ENCODE measurements at regions not wholly inside any gene's neighbourhood (a gene's known extent, or its start where the extent isn't known, plus 50 kb on each side); places are given as distances from the start of the nearest gene placed in this dataset.

DNA sequence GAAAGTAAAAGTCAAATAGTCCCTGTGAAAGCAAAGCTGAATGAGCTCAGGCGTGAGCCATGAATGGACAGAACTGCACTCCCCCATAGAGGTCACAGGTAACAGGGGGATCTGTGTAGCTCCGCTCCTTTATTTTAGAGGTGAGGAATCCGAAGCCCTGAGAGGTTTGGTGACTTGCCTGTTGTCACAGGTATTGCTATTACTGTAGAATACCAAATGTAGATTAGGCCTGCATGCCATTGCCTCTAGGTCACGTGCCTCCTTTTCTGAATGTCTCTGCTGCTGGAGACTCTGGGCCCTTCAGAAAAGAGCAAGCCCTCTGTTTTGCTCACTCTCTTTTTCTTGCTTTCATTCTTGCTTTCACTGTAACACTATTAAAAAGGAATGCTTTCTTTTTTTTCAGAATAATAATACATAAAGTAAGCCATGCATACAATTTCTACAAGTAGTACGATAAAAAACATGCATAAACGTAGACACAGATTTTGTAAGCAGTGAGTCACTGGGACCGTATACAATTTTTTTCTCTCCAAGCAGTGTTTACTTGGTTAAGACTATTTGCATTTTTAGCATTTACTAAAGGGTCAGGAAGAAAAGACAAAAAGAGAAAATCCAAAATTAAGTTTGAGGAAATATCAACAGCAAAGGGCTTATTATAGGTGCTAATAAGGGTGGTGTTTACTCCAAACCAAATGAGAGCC is 568.7 kb upstream of the ADAMTS16 start:
- H3K27ac ChIP-seq (ENCODE audit: low read depth, low read length, poor library complexity, severe bottlenecking): no peak overlapping the region
- TF ChIP-seq, protein P1, sequence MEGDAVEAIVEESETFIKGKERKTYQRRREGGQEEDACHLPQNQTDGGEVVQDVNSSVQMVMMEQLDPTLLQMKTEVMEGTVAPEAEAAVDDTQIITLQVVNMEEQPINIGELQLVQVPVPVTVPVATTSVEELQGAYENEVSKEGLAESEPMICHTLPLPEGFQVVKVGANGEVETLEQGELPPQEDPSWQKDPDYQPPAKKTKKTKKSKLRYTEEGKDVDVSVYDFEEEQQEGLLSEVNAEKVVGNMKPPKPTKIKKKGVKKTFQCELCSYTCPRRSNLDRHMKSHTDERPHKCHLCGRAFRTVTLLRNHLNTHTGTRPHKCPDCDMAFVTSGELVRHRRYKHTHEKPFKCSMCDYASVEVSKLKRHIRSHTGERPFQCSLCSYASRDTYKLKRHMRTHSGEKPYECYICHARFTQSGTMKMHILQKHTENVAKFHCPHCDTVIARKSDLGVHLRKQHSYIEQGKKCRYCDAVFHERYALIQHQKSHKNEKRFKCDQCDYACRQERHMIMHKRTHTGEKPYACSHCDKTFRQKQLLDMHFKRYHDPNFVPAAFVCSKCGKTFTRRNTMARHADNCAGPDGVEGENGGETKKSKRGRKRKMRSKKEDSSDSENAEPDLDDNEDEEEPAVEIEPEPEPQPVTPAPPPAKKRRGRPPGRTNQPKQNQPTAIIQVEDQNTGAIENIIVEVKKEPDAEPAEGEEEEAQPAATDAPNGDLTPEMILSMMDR (conservative IDR thresholded peaks at IDR 0.05; ENCODE audit: low read length): no peak
- no peak for TF ChIP-seq EZH2phosphoT487 (IDR thresholded peaks at IDR 0.05; ENCODE audit: borderline replicate concordance, low read depth, low read length)
- intact Hi-C loops (cut with micrococcal nuclease; ENCODE audit: unreplicated experiment): no loop called here
- POLR2A ChIA-PET: interaction anchor here (0.6 kb wide), 1 partner anchor 1321 kb away, joined by 3 read pairs; no protein-coding TSS in a partner anchor
- no peaks in the 10 kb centered on the region for H3K9me3 ChIP-seq (ENCODE audit: low read length)
- H4K20me1 ChIP-seq (ENCODE audit: insufficient read depth, low read length): no peaks in the 10 kb centered on the region
- no peak overlapping the region for H2AFZ ChIP-seq (ENCODE audit: low read length)
- no peak for DNase-seq (ENCODE audit: low spot score)
- no peak overlapping the region for H3K4me2 ChIP-seq (ENCODE audit: low read length)
- no peak overlapping the region for H3K4me3 ChIP-seq (ENCODE audit: low read depth, low read length, poor library complexity, severe bottlenecking)
- H3K36me3 ChIP-seq (ENCODE audit: insufficient read depth, low read length): no peaks in the 10 kb centered on the region
- no peaks in the 10 kb centered on the region for H3K9me2 ChIP-seq (ENCODE audit: insufficient read depth, low read length)
- CTCF ChIA-PET (ENCODE audit: unreplicated experiment): no interaction called here
- BruUV-seq (replicated peaks): no TSS peak
- no peaks in the 10 kb centered on the region for H3K79me2 ChIP-seq (ENCODE audit: insufficient read depth, low read depth, low read length)
- H3K4me1 ChIP-seq (ENCODE audit: insufficient read depth, low read length, poor library complexity, severe bottlenecking): no peaks in the 10 kb centered on the region

- no peak for TF ChIP-seq EZH2phosphoT487 (IDR thresholded peaks at IDR 0.05; ENCODE audit: borderline replicate concordance, low read depth, low read length)
- TF ChIP-seq, protein P1 (conservative IDR thresholded peaks at IDR 0.05; ENCODE audit: low read length): no peak
- no peak overlapping the region for H3K4me3 ChIP-seq (ENCODE audit: low read depth, low read length, poor library complexity, severe bottlenecking)
- CTCF ChIA-PET (ENCODE audit: unreplicated experiment): no interaction called here
- H2AFZ ChIP-seq (ENCODE audit: low read length): no peak overlapping the region
- H4K20me1 ChIP-seq (ENCODE audit: insufficient read depth, low read length): no peaks in the 10 kb centered on the region
- intact Hi-C loops (cut with micrococcal nuclease; ENCODE audit: unreplicated experiment): no loop called here
- no peak overlapping the region for H3K4me2 ChIP-seq (ENCODE audit: low read length)
- H3K27ac ChIP-seq (ENCODE audit: low read depth, low read length, poor library complexity, severe bottlenecking): no peak overlapping the region
- POLR2A ChIA-PET: no interaction called here
- H3K9me2 ChIP-seq (ENCODE audit: insufficient read depth, low read length): no peaks in the 10 kb centered on the region
- H3K79me2 ChIP-seq (ENCODE audit: insufficient read depth, low read depth, low read length): no peaks in the 10 kb centered on the region
- BruUV-seq (replicated peaks): no TSS peak
- H3K9me3 ChIP-seq (ENCODE audit: low read length): no peaks in the 10 kb centered on the region
- H3K36me3 ChIP-seq (ENCODE audit: insufficient read depth, low read length): no peaks in the 10 kb centered on the region
- H3K4me1 ChIP-seq (ENCODE audit: insufficient read depth, low read length, poor library complexity, severe bottlenecking): no peaks in the 10 kb centered on the region
- DNase-seq (ENCODE audit: low spot score): no peak
These were observed 567.6 kb upstream of the ADAMTS16 start for GRCh38 chr5:4572311-4573100.

DNA sequence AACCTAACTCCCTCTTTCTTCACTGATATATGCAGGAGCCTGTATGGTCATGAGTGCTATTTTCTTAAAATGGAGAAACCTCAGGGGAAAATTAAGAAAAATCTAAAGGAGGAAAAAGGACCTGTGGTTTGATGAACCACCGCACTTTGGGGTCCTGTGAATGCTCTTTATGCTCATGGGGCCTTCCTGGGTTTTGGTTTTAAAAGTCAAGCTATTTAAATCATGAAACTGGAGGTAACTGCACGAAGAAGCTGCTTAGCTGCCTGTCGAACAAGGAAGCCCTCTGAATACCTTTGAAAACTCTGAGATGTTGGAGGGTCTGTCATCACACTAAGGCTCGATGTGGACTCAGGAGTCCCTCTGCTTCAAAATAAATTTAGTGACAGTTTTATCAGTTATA is 564.5 kb upstream of the ADAMTS16 start:
- no TSS peak for BruUV-seq (replicated peaks)
- no peaks in the 10 kb centered on the region for H3K4me1 ChIP-seq (ENCODE audit: insufficient read depth, low read length, poor library complexity, severe bottlenecking)
- POLR2A ChIA-PET: no interaction called here
- H3K36me3 ChIP-seq (ENCODE audit: insufficient read depth, low read length): no peaks in the 10 kb centered on the region
- CTCF ChIA-PET (ENCODE audit: unreplicated experiment): no interaction called here
- H4K20me1 ChIP-seq (ENCODE audit: insufficient read depth, low read length): no peaks in the 10 kb centered on the region
- intact Hi-C loops (cut with micrococcal nuclease; ENCODE audit: unreplicated experiment): no loop called here
- no peak for TF ChIP-seq EZH2phosphoT487 (IDR thresholded peaks at IDR 0.05; ENCODE audit: borderline replicate concordance, low read depth, low read length)
- TF ChIP-seq, protein P1 (conservative IDR thresholded peaks at IDR 0.05; ENCODE audit: low read length): no peak
- H3K9me3 ChIP-seq (ENCODE audit: low read length): no peaks in the 10 kb centered on the region
- H3K4me3 ChIP-seq (ENCODE audit: low read depth, low read length, poor library complexity, severe bottlenecking): no peak overlapping the region
- DNase-seq (ENCODE audit: low spot score): no peak
- no peak overlapping the region for H2AFZ ChIP-seq (ENCODE audit: low read length)
- H3K4me2 ChIP-seq (ENCODE audit: low read length): no peak overlapping the region
- H3K27ac ChIP-seq (ENCODE audit: low read depth, low read length, poor library complexity, severe bottlenecking): no peak overlapping the region
- no peaks in the 10 kb centered on the region for H3K9me2 ChIP-seq (ENCODE audit: insufficient read depth, low read length)
- no peaks in the 10 kb centered on the region for H3K79me2 ChIP-seq (ENCODE audit: insufficient read depth, low read depth, low read length)

All from OCI-LY7 (cell line).